Activated naive CD4-positive, alpha-beta T cell treated with anti-CD3 and anti-CD28 coated beads for 36 hours (primary cell): ENCODE measurements at regions not wholly inside any gene's neighbourhood (a gene's known extent, or its start where the extent isn't known, plus 50 kb on each side); places are given as distances from the start of the nearest gene placed in this dataset.

Experiments
- CTCF ChIA-PET: fragments of 350-600 bp; sonication (Branson Sonifier 250); formaldehyde crosslinking; loops from one replicate; lab custom pipeline; 2021; ENCODE audit warnings: antibody characterized with exemption; lab: Charles Lee
- DNase-seq: peaks from one replicate; pipeline ENCODE4 v3.0.0-alpha.2; 2020
- H3K27ac Mint-ChIP-seq: one replicate; pipeline ENCODE4 v1.8.0; 2021; ENCODE audit warnings: mild to moderate bottlenecking, mixed read lengths
- H3K27me3 Mint-ChIP-seq: one replicate; pipeline ENCODE4 v1.8.0; 2021; ENCODE audit warnings: low read depth, mixed read lengths
- H3K36me3 Mint-ChIP-seq: one replicate; pipeline ENCODE4 v1.8.0; 2021; ENCODE audit warnings: low read depth, mixed read lengths
- H3K4me1 Mint-ChIP-seq: one replicate; pipeline ENCODE4 v1.8.0; 2021; ENCODE audit warnings: low read depth, mixed read lengths
- H3K4me3 Mint-ChIP-seq: one replicate; pipeline ENCODE4 v1.8.0; 2021; ENCODE audit warnings: mild to moderate bottlenecking, moderate library complexity, mixed read lengths
- H3K9me3 Mint-ChIP-seq: one replicate; pipeline ENCODE4 v1.8.0; 2021; ENCODE audit warnings: mixed read lengths
- intact Hi-C: fragments of 100-400 bp; cut with micrococcal nuclease; formaldehyde crosslinking; loops from one replicate; pipeline ENCODE4 v1.15.1; 2023

- Mint-ChIP-seq H3K36me3 (no peaks in the 10 kb centered on the region), H3K4me3 (no peak overlapping the region)
- CTCF ChIA-PET: no interaction called here
These were observed 2304.5 kb downstream of the MAT2B start for GRCh38 chr5:165809914-165810313.

GRCh38 chr5:165829504-165829903 lies 2324.1 kb downstream of the MAT2B start:
- no peak for DNase-seq
- Mint-ChIP-seq H3K9me3 (peaks cover 9% of the 10 kb centered on the region), H3K36me3 (no peaks in the 10 kb centered on the region), H3K4me1 (no peaks in the 10 kb centered on the region), H3K27me3 (no peaks in the 10 kb centered on the region), H3K4me3 (no peak overlapping the region), H3K27ac (no peak overlapping the region)
- intact Hi-C loops: no loop called here
- CTCF ChIA-PET: no interaction called here

More at GRCh38 chr5:165809914-165810313, 2304.5 kb downstream of the MAT2B start:
- intact Hi-C loops: no loop called here
- DNase-seq: no peak
- no peaks in the 10 kb centered on the region for H3K4me1 Mint-ChIP-seq
- H3K27me3 Mint-ChIP-seq: no peaks in the 10 kb centered on the region
- no peak overlapping the region for H3K27ac Mint-ChIP-seq
- peaks cover 6% of the 10 kb centered on the region for H3K9me3 Mint-ChIP-seq

DNA sequence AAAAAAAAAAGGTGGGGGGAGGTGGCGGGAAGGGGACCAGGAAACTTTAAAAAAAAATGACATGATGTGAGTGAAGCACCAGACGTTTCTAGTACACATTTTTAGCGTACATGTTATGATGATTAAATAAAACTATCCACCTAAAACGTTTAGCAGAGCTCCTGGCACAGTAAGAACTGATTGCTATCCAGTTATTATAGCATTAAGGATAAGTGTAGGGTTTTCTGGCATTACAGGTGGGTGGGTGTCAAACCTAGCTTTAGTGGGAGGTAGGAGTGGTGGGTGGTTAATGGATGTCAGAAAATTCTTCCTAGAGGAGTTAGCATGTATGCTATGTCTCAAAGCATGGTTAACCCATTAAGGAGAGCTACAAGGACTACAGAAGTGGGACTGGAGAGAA lies 2329.5 kb downstream of the MAT2B start:
- Mint-ChIP-seq H3K36me3 (no peaks in the 10 kb centered on the region), H3K4me1 (no peaks in the 10 kb centered on the region), H3K4me3 (no peak overlapping the region), H3K9me3 (peaks cover 7% of the 10 kb centered on the region), H3K27me3 (no peaks in the 10 kb centered on the region), H3K27ac (no peak overlapping the region)
- intact Hi-C loops: no loop called here
- CTCF ChIA-PET: no interaction called here
- DNase-seq: no peak

GRCh38 chr5:165836046-165836445 lies 2330.6 kb downstream of the MAT2B start:
- Mint-ChIP-seq H3K27ac (no peak overlapping the region), H3K4me1 (no peaks in the 10 kb centered on the region), H3K9me3 (peaks cover 7% of the 10 kb centered on the region), H3K36me3 (no peaks in the 10 kb centered on the region), H3K4me3 (no peak overlapping the region), H3K27me3 (no peaks in the 10 kb centered on the region)
- intact Hi-C loops: no loop called here
- CTCF ChIA-PET: interaction anchor here (0.6 kb wide), 1 partner anchor 298 kb away, joined by 9 read pairs; no protein-coding TSS in a partner anchor
- DNase-seq: no peak

DNA sequence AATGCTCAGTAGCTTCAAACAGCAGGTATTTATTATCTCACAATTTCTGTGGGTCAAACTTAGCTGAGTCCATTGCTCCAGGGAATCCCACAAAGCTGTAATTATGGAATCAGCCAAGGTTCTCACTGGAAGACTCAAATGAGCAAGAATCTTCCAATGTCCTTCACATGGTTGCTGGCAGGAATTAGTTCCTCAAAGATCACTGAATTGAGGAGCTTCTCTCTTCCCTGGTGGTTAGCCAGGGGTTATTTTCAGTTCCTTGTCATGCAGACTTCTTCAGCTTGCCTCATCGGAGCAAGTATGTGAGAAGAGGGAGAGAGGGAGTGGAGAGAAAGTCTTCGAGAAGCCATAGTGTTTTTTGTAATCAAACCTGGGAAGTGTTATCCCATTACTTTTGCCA lies 2331.9 kb downstream of the MAT2B start:
- H3K4me1 Mint-ChIP-seq: no peaks in the 10 kb centered on the region
- H3K9me3 Mint-ChIP-seq: peaks cover 5% of the 10 kb centered on the region
- intact Hi-C loops: no loop called here
- no peak for DNase-seq
- H3K4me3 Mint-ChIP-seq: no peak overlapping the region
- H3K36me3 Mint-ChIP-seq: no peaks in the 10 kb centered on the region
- H3K27me3 Mint-ChIP-seq: no peaks in the 10 kb centered on the region
- no peak overlapping the region for H3K27ac Mint-ChIP-seq
- CTCF ChIA-PET: no interaction called here

DNA sequence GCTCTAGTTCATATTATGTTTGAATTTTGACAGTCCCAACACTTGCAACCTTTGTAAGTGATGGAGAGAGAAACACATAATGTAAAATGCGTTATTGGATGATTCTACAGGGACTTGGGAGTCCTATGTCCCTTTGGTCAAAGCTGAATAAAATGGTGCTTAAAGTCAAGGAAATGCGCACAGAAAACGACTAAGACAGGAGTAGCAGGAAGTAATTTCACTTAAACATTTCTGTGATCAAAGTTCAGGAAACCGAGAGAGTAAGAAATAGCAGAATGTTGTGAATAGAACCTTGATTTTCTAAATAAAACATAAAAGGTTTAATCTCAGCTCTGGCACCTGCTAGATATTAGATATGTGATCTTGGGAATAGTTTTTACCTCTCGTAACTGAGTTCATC lies 2339.2 kb downstream of the MAT2B start:
- CTCF ChIA-PET: no interaction called here
- Mint-ChIP-seq H3K4me1 (no peaks in the 10 kb centered on the region), H3K9me3 (peaks cover 5% of the 10 kb centered on the region), H3K27me3 (no peaks in the 10 kb centered on the region), H3K4me3 (no peak overlapping the region), H3K36me3 (no peaks in the 10 kb centered on the region), H3K27ac (no peak overlapping the region)
- intact Hi-C loops: no loop called here
- DNase-seq: no peak

GRCh38 chr5:165858118-165858517 lies 2352.7 kb downstream of the MAT2B start:
- intact Hi-C loops: no loop called here
- H3K4me3 Mint-ChIP-seq: no peak overlapping the region
- peaks cover 15% of the 10 kb centered on the region for H3K9me3 Mint-ChIP-seq
- H3K27ac Mint-ChIP-seq: no peak overlapping the region
- no peaks in the 10 kb centered on the region for H3K36me3 Mint-ChIP-seq
- CTCF ChIA-PET: no interaction called here
- no peak for DNase-seq
- H3K27me3 Mint-ChIP-seq: no peaks in the 10 kb centered on the region
- no peaks in the 10 kb centered on the region for H3K4me1 Mint-ChIP-seq

DNA sequence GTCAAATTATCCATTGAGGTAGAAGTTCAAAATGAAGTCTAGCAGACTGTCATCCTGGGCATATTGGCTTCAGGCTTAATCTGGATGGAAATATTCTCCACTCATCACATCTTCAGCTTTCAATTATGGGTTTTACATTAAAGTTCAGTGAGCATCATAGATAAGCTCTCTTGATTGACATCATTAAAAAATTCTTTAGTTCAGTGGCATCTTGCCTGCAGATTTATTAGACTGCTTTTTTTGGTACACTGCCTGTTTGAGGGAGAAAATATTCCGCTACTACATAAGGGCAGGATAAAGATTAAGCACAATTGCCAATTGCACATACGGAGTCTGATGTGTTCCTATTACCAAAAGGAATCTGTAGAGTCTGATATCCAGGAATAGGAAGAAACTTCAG lies 2353.8 kb downstream of the MAT2B start:
- no peak for DNase-seq
- no peak overlapping the region for H3K27ac Mint-ChIP-seq
- intact Hi-C loops: no loop called here
- H3K27me3 Mint-ChIP-seq: no peaks in the 10 kb centered on the region
- peaks cover 19% of the 10 kb centered on the region for H3K9me3 Mint-ChIP-seq
- H3K4me1 Mint-ChIP-seq: no peaks in the 10 kb centered on the region
- no peak overlapping the region for H3K4me3 Mint-ChIP-seq
- H3K36me3 Mint-ChIP-seq: no peaks in the 10 kb centered on the region
- CTCF ChIA-PET: no interaction called here

- H3K27ac Mint-ChIP-seq: no peak overlapping the region
- H3K4me1 Mint-ChIP-seq: no peaks in the 10 kb centered on the region
- no peaks in the 10 kb centered on the region for H3K27me3 Mint-ChIP-seq
- CTCF ChIA-PET: no interaction called here
- peaks cover 14% of the 10 kb centered on the region for H3K9me3 Mint-ChIP-seq
- no peak for DNase-seq
- H3K36me3 Mint-ChIP-seq: no peaks in the 10 kb centered on the region
- H3K4me3 Mint-ChIP-seq: no peak overlapping the region
- intact Hi-C loops: no loop called here
These were observed 2357.8 kb downstream of the MAT2B start for GRCh38 chr5:165863239-165863638.

DNA sequence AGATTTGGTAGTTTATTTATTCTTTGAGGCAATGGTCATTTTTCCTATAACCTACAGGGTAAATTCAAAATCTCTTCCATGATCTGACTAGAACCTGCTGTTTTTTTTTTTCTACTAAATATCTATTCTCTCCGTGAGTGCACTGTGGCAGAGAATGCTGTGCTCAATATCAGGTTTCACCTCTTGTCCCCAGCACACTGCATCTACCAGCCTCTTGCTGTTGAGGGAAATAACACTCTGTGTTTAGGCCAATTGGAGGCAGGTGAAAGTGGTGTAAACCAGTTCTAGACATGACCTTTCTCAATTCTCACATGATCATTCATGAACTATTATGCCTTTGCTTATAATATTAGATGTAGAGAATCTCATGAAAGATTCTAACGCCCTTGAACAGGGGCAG lies 2365.9 kb downstream of the MAT2B start:
- H3K27me3 Mint-ChIP-seq: no peaks in the 10 kb centered on the region
- no peaks in the 10 kb centered on the region for H3K4me1 Mint-ChIP-seq
- DNase-seq: no peak
- no peaks in the 10 kb centered on the region for H3K36me3 Mint-ChIP-seq
- peaks cover 6% of the 10 kb centered on the region for H3K9me3 Mint-ChIP-seq
- no peak overlapping the region for H3K27ac Mint-ChIP-seq
- CTCF ChIA-PET: no interaction called here
- no peak overlapping the region for H3K4me3 Mint-ChIP-seq
- intact Hi-C loops: no loop called here

- Mint-ChIP-seq H3K27ac (no peak overlapping the region), H3K36me3 (no peaks in the 10 kb centered on the region), H3K4me3 (no peak overlapping the region), H3K4me1 (no peaks in the 10 kb centered on the region), H3K27me3 (no peaks in the 10 kb centered on the region), H3K9me3 (peaks cover 21% of the 10 kb centered on the region)
- intact Hi-C loops: no loop called here
- DNase-seq: no peak
- CTCF ChIA-PET: interaction anchor here (0.7 kb wide), 1 partner anchor 31 kb away, joined by 5 read pairs; no protein-coding TSS in a partner anchor
These were observed 2369.4 kb downstream of the MAT2B start for GRCh38 chr5:165874851-165875250.

DNA sequence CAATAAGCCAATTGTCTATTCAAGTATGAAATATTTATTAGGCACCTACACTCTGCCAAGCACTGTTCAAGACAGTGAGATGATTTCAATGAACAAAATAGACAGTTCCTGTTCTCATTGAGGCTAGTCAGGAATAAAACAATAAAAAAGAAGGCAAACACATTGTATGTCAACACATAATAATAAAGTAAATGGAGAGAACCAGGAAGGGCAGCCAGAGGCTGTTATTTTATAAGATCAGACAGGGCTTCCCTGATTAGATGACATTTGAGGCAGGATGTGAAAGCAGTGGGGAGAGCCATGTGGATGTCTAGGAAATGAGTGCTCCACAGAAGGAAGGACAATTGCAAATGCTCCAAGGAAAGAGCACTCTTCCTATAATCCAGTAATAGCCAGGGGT lies 2371.1 kb downstream of the MAT2B start:
- H3K4me1 Mint-ChIP-seq: no peaks in the 10 kb centered on the region
- H3K36me3 Mint-ChIP-seq: no peaks in the 10 kb centered on the region
- CTCF ChIA-PET: no interaction called here
- no peak overlapping the region for H3K27ac Mint-ChIP-seq
- intact Hi-C loops: no loop called here
- DNase-seq: no peak
- H3K27me3 Mint-ChIP-seq: no peaks in the 10 kb centered on the region
- no peak overlapping the region for H3K4me3 Mint-ChIP-seq
- peaks cover 21% of the 10 kb centered on the region for H3K9me3 Mint-ChIP-seq

- Mint-ChIP-seq H3K36me3 (no peaks in the 10 kb centered on the region), H3K4me1 (no peaks in the 10 kb centered on the region), H3K9me3 (peaks cover 21% of the 10 kb centered on the region), H3K27me3 (no peaks in the 10 kb centered on the region), H3K4me3 (no peak overlapping the region), H3K27ac (no peak overlapping the region)
- intact Hi-C loops: no loop called here
- CTCF ChIA-PET: no interaction called here
- no peak for DNase-seq
These were observed 2372.1 kb downstream of the MAT2B start for GRCh38 chr5:165877475-165877874.

DNA sequence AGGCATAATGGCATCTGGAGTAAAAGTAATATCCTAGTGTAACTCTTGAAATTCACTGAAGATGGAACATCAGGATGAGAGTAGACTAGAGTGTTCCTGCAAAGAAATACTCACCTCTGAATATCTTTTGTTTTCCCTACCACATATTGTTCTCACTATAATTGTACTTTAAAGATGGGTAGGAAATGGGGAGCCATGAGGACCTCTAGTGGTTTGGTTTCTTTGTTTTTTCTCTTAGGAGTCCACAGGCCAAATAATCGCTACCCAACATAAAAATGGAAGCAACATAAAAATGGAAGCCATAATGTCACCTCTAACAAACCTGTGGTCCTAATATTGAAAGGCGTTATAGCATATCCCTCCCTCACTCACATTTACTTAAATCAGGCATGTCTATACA lies 2375.8 kb downstream of the MAT2B start:
- no peak for DNase-seq
- Mint-ChIP-seq H3K9me3 (peaks cover 21% of the 10 kb centered on the region), H3K36me3 (no peaks in the 10 kb centered on the region), H3K27ac (no peak overlapping the region), H3K4me1 (no peaks in the 10 kb centered on the region), H3K4me3 (no peak overlapping the region), H3K27me3 (no peaks in the 10 kb centered on the region)
- CTCF ChIA-PET: interaction anchor here (0.6 kb wide), 1 partner anchor 56 kb away, joined by 4 read pairs; no protein-coding TSS in a partner anchor
- intact Hi-C loops: no loop called here
